ENCODE measurements at regions not wholly inside any gene's neighbourhood (a gene's known extent, or its start where the extent isn't known, plus 50 kb on each side); places are given as distances from the start of the nearest gene placed in this dataset.

GRCh38 chr18:51890762-51891161 lies 449.2 kb upstream of the DCC start:
- DNase-seq (ENCODE audit: extremely low read depth, low read depth, low spot score) = no peak

GRCh38 chr18:51891876-51892275 lies 448.1 kb upstream of the DCC start:
- DNase-seq (ENCODE audit: extremely low read depth, low read depth, low spot score) = no peak

GRCh38 chr18:51897884-51898283 lies 442.1 kb upstream of the DCC start:
- DNase-seq (ENCODE audit: extremely low read depth, low read depth, low spot score) = no peak

GRCh38 chr18:51907687-51908597 lies 432.1 kb upstream of the DCC start:
- no peak for DNase-seq (ENCODE audit: extremely low read depth, low read depth, low spot score)

- DNase-seq (ENCODE audit: extremely low read depth, low read depth, low spot score) = no peak
Measured at GRCh38 chr18:51908598-51908944, 431.4 kb upstream of the DCC start.

- no peak for DNase-seq (ENCODE audit: extremely low read depth, low read depth, low spot score)
Measured at GRCh38 chr18:51911584-51911983, 428.4 kb upstream of the DCC start.

- no peak for DNase-seq (ENCODE audit: extremely low read depth, low read depth, low spot score)
Measured at GRCh38 chr18:51912381-51912780, 427.6 kb upstream of the DCC start.

GRCh38 chr18:51915176-51915575 lies 424.8 kb upstream of the DCC start:
- DNase-seq (ENCODE audit: extremely low read depth, low read depth, low spot score) = no peak

- no peak for DNase-seq (ENCODE audit: extremely low read depth, low read depth, low spot score)
Measured at GRCh38 chr18:51921862-51922261, 418.1 kb upstream of the DCC start.

- no peak for DNase-seq (ENCODE audit: extremely low read depth, low read depth, low spot score)
Measured at GRCh38 chr18:51933903-51934302, 406.1 kb upstream of the DCC start.

GRCh38 chr18:51936115-51936514 lies 403.9 kb upstream of the DCC start:
- DNase-seq (ENCODE audit: extremely low read depth, low read depth, low spot score) = no peak

GRCh38 chr18:51941999-51942398 lies 398.0 kb upstream of the DCC start:
- DNase-seq (ENCODE audit: extremely low read depth, low read depth, low spot score) = no peak

- DNase-seq (ENCODE audit: extremely low read depth, low read depth, low spot score) = no peak
Measured at GRCh38 chr18:51943281-51943680, 396.7 kb upstream of the DCC start.

GRCh38 chr18:51946946-51947345 lies 393.1 kb upstream of the DCC start:
- DNase-seq (ENCODE audit: extremely low read depth, low read depth, low spot score) = no peak

GRCh38 chr18:51952844-51953243 lies 387.2 kb upstream of the DCC start:
- DNase-seq (ENCODE audit: extremely low read depth, low read depth, low spot score) = no peak

- no peak for DNase-seq (ENCODE audit: extremely low read depth, low read depth, low spot score)
Measured at GRCh38 chr18:51953521-51953920, 386.5 kb upstream of the DCC start.

GRCh38 chr18:51955136-51955535 lies 384.9 kb upstream of the DCC start:
- no peak for DNase-seq (ENCODE audit: extremely low read depth, low read depth, low spot score)

GRCh38 chr18:51957001-51957400 lies 383.0 kb upstream of the DCC start:
- no peak for DNase-seq (ENCODE audit: extremely low read depth, low read depth, low spot score)

- DNase-seq (ENCODE audit: extremely low read depth, low read depth, low spot score) = no peak
Measured at GRCh38 chr18:51980101-51980500, 359.9 kb upstream of the DCC start.

GRCh38 chr18:51988277-51988676 lies 351.7 kb upstream of the DCC start:
- no peak for DNase-seq (ENCODE audit: extremely low read depth, low read depth, low spot score)

- no peak for DNase-seq (ENCODE audit: extremely low read depth, low read depth, low spot score)
Measured at GRCh38 chr18:51997129-51997528, 342.9 kb upstream of the DCC start.

- DNase-seq (ENCODE audit: extremely low read depth, low read depth, low spot score) = no peak
Measured at GRCh38 chr18:51998066-51998465, 341.9 kb upstream of the DCC start.

GRCh38 chr18:51998711-51999110 lies 341.3 kb upstream of the DCC start:
- no peak for DNase-seq (ENCODE audit: extremely low read depth, low read depth, low spot score)
